HepG2 (cell line): ENCODE measurements at regions not wholly inside any gene's neighbourhood (a gene's known extent, or its start where the extent isn't known, plus 50 kb on each side); places are given as distances from the start of the nearest gene placed in this dataset.

ENCODE experiments used
- ATF2 ChIP-seq: sonication (generic); formaldehyde crosslinking; IDR thresholded peaks from 2 replicates; pipeline ENCODE4 v1.4.0; 2020; ENCODE audit warnings: missing genetic modification reagents
- HNRNPH1 ChIP-seq: fragments of 200-400 bp; formaldehyde crosslinking; optimal IDR thresholded peaks from 2 replicates; pipeline ENCODE3; 2017; ENCODE audit warnings: mild to moderate bottlenecking, low read depth, low read length
- NFIC ChIP-seq: IDR thresholded peaks from 2 replicates; pipeline ENCODE4 v1.6.1; 2012; ENCODE audit warnings: mild to moderate bottlenecking, low read length, inconsistent platforms
- PBX3 ChIP-seq: sonication (generic); formaldehyde crosslinking; IDR thresholded peaks from 2 replicates; pipeline ENCODE4 v1.8.1; 2023; ENCODE audit warnings: missing genetic modification reagents, inconsistent platforms, borderline replicate concordance
- TBX2 ChIP-seq: sonication (generic); formaldehyde crosslinking; IDR thresholded peaks from 2 replicates; pipeline ENCODE4 v1.5.0; 2020; ENCODE audit warnings: missing genetic modification reagents, mild to moderate bottlenecking, borderline replicate concordance
- ZNF274 ChIP-seq: sonication (generic); formaldehyde crosslinking; IDR thresholded peaks from 2 replicates; pipeline ENCODE4 v1.5.1; 2020; ENCODE audit warnings: mild to moderate bottlenecking, missing genetic modification reagents
- ZSCAN30 ChIP-seq: sonication (generic); formaldehyde crosslinking; IDR thresholded peaks from 2 replicates; pipeline ENCODE4 v1.5.0; 2020; ENCODE audit warnings: mild to moderate bottlenecking, missing genetic modification reagents
- TF ChIP-seq, protein P1 (sequence below): IDR thresholded peaks from 2 replicates; pipeline ENCODE4 v1.6.1; 2016; ENCODE audit warnings: control low read depth
- TF ChIP-seq, protein P2 (sequence below): sonication (generic); formaldehyde crosslinking; IDR thresholded peaks from 2 replicates; pipeline ENCODE4 v1.4.0; 2020; ENCODE audit warnings: missing genetic modification reagents
- TF ChIP-seq, protein P3 (sequence below): fragments of 450-650 bp; IDR thresholded peaks from 2 replicates; pipeline ENCODE4 v1.6.1; 2017; ENCODE audit warnings: mild to moderate bottlenecking
- TF ChIP-seq, protein P4 (sequence below): sonication (generic); formaldehyde crosslinking; IDR thresholded peaks from 2 replicates; pipeline ENCODE4 v1.4.0; 2020; ENCODE audit warnings: missing genetic modification reagents, borderline replicate concordance

GRCh38 chr7:117970801-117971200 is 97.6 kb upstream of the CTTNBP2 start:
- TF ChIP-seq ZSCAN30 (CRISPR knock-in tag) = no peak
- TF ChIP-seq TBX2 = no peak
- no peak for TF ChIP-seq NFIC
- TF ChIP-seq ATF2 (CRISPR knock-in tag) = no peak
- TF ChIP-seq, protein P1, sequence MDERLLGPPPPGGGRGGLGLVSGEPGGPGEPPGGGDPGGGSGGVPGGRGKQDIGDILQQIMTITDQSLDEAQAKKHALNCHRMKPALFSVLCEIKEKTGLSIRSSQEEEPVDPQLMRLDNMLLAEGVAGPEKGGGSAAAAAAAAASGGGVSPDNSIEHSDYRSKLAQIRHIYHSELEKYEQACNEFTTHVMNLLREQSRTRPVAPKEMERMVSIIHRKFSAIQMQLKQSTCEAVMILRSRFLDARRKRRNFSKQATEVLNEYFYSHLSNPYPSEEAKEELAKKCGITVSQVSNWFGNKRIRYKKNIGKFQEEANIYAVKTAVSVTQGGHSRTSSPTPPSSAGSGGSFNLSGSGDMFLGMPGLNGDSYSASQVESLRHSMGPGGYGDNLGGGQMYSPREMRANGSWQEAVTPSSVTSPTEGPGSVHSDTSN (CRISPR knock-in tag) = no peak
- TF ChIP-seq, protein P2, sequence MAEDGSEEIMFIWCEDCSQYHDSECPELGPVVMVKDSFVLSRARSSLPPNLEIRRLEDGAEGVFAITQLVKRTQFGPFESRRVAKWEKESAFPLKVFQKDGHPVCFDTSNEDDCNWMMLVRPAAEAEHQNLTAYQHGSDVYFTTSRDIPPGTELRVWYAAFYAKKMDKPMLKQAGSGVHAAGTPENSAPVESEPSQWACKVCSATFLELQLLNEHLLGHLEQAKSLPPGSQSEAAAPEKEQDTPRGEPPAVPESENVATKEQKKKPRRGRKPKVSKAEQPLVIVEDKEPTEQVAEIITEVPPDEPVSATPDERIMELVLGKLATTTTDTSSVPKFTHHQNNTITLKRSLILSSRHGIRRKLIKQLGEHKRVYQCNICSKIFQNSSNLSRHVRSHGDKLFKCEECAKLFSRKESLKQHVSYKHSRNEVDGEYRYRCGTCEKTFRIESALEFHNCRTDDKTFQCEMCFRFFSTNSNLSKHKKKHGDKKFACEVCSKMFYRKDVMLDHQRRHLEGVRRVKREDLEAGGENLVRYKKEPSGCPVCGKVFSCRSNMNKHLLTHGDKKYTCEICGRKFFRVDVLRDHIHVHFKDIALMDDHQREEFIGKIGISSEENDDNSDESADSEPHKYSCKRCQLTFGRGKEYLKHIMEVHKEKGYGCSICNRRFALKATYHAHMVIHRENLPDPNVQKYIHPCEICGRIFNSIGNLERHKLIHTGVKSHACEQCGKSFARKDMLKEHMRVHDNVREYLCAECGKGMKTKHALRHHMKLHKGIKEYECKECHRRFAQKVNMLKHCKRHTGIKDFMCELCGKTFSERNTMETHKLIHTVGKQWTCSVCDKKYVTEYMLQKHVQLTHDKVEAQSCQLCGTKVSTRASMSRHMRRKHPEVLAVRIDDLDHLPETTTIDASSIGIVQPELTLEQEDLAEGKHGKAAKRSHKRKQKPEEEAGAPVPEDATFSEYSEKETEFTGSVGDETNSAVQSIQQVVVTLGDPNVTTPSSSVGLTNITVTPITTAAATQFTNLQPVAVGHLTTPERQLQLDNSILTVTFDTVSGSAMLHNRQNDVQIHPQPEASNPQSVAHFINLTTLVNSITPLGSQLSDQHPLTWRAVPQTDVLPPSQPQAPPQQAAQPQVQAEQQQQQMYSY (CRISPR knock-in tag) = no peak
- TF ChIP-seq, protein P3, sequence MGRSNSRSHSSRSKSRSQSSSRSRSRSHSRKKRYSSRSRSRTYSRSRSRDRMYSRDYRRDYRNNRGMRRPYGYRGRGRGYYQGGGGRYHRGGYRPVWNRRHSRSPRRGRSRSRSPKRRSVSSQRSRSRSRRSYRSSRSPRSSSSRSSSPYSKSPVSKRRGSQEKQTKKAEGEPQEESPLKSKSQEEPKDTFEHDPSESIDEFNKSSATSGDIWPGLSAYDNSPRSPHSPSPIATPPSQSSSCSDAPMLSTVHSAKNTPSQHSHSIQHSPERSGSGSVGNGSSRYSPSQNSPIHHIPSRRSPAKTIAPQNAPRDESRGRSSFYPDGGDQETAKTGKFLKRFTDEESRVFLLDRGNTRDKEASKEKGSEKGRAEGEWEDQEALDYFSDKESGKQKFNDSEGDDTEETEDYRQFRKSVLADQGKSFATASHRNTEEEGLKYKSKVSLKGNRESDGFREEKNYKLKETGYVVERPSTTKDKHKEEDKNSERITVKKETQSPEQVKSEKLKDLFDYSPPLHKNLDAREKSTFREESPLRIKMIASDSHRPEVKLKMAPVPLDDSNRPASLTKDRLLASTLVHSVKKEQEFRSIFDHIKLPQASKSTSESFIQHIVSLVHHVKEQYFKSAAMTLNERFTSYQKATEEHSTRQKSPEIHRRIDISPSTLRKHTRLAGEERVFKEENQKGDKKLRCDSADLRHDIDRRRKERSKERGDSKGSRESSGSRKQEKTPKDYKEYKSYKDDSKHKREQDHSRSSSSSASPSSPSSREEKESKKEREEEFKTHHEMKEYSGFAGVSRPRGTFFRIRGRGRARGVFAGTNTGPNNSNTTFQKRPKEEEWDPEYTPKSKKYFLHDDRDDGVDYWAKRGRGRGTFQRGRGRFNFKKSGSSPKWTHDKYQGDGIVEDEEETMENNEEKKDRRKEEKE = no peak
- TF ChIP-seq, protein P4, sequence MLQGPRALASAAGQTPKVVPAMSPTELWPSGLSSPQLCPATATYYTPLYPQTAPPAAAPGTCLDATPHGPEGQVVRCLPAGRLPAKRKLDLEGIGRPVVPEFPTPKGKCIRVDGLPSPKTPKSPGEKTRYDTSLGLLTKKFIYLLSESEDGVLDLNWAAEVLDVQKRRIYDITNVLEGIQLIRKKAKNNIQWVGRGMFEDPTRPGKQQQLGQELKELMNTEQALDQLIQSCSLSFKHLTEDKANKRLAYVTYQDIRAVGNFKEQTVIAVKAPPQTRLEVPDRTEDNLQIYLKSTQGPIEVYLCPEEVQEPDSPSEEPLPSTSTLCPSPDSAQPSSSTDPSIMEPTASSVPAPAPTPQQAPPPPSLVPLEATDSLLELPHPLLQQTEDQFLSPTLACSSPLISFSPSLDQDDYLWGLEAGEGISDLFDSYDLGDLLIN (CRISPR knock-in tag) = no peak
- no peak for TF ChIP-seq PBX3 (CRISPR knock-in tag)
- no peak for TF ChIP-seq ZNF274 (CRISPR knock-in tag)
- no peak for TF ChIP-seq HNRNPH1
